ENCODE measurements at regions not wholly inside any gene's neighbourhood (a gene's known extent, or its start where the extent isn't known, plus 50 kb on each side); places are given as distances from the start of the nearest gene placed in this dataset.
"Not testable (repeated sequence)": the region's sequence is repeated elsewhere in the genome, so short reads cannot be mapped to it uniquely, and the experiment has no call there.

GRCh38 chr3:6030648-6031047 is 830.3 kb upstream of the GRM7 start:
- not testable (repeated sequence) for TF ChIP-seq CTCF, EP300, POLR2A, POLR2AphosphoS5 (IDR thresholded peaks at IDR 0.05)

Data from stomach (tissue), 4 donors.